ENCODE measurements at regions not wholly inside any gene's neighbourhood (a gene's known extent, or its start where the extent isn't known, plus 50 kb on each side); places are given as distances from the start of the nearest gene placed in this dataset.

GRCh38 chr11:116162086-116162885, 610.5 kb downstream of the BUD13 start:
- DNase-seq (ENCODE audit: low spot score), result peak; percentile 5

GRCh38 chr11:116148645-116149044, 624.1 kb downstream of the BUD13 start:
- no peak for DNase-seq (ENCODE audit: low spot score)

- DNase-seq (ENCODE audit: low spot score), result peak; percentile 48
Measured at GRCh38 chr11:116148056-116148455, 624.7 kb downstream of the BUD13 start.

- DNase-seq (ENCODE audit: low spot score), result no peak
Measured at GRCh38 chr11:116145187-116145865, 627.5 kb downstream of the BUD13 start.

GRCh38 chr11:116144387-116144958, 628.3 kb downstream of the BUD13 start:
- DNase-seq (ENCODE audit: low spot score), result no peak

GRCh38 chr11:116138280-116138679, 634.1 kb upstream of the CADM1 start:
- DNase-seq (ENCODE audit: low spot score), result no peak

GRCh38 chr11:116137753-116138152, 633.5 kb upstream of the CADM1 start:
- DNase-seq (ENCODE audit: low spot score), result no peak

GRCh38 chr11:116136987-116137674, 632.9 kb upstream of the CADM1 start:
- DNase-seq (ENCODE audit: low spot score), result no peak

GRCh38 chr11:116135891-116136290, 631.7 kb upstream of the CADM1 start:
- no peak for DNase-seq (ENCODE audit: low spot score)

- no peak for DNase-seq (ENCODE audit: low spot score)
Measured at GRCh38 chr11:116134450-116134849, 630.2 kb upstream of the CADM1 start.

GRCh38 chr11:116132273-116132978, 628.2 kb upstream of the CADM1 start:
- no peak for DNase-seq (ENCODE audit: low spot score)

- no peak for DNase-seq (ENCODE audit: low spot score)
Measured at GRCh38 chr11:116130122-116130521, 625.9 kb upstream of the CADM1 start.

GRCh38 chr11:116129456-116129855, 625.2 kb upstream of the CADM1 start:
- no peak for DNase-seq (ENCODE audit: low spot score)

- DNase-seq (ENCODE audit: low spot score), result no peak
Measured at GRCh38 chr11:116126562-116126961, 622.3 kb upstream of the CADM1 start.

GRCh38 chr11:116124922-116125714, 620.9 kb upstream of the CADM1 start:
- DNase-seq (ENCODE audit: low spot score), result no peak

GRCh38 chr11:116123739-116124138, 619.5 kb upstream of the CADM1 start:
- no peak for DNase-seq (ENCODE audit: low spot score)

GRCh38 chr11:116122697-116123472, 618.7 kb upstream of the CADM1 start:
- no peak for DNase-seq (ENCODE audit: low spot score)

- DNase-seq (ENCODE audit: low spot score), result no peak
Measured at GRCh38 chr11:116119158-116119557, 614.9 kb upstream of the CADM1 start.

- no peak for DNase-seq (ENCODE audit: low spot score)
Measured at GRCh38 chr11:116118138-116118470, 613.9 kb upstream of the CADM1 start.

GRCh38 chr11:116117331-116118137, 613.3 kb upstream of the CADM1 start:
- no peak for DNase-seq (ENCODE audit: low spot score)
